Erythroblast (primary cell): ENCODE measurements at regions not wholly inside any gene's neighbourhood (a gene's known extent, or its start where the extent isn't known, plus 50 kb on each side); places are given as distances from the start of the nearest gene placed in this dataset.

Experiments used
- GATA1 ChIP-seq: IDR thresholded peaks from 2 replicates; pipeline ENCODE4 v1.6.1; 2011; ENCODE audit warnings: low read depth, mild to moderate bottlenecking, control low read depth, low read length, moderate library complexity
- POLR2A ChIP-seq: IDR thresholded peaks from 2 replicates; pipeline ENCODE4 v1.6.1; 2011; ENCODE audit warnings: mild to moderate bottlenecking, low read length

- TF ChIP-seq POLR2A = no peak
- no peak for TF ChIP-seq GATA1
Observed at GRCh38 chr4:64893205-64893604, 484.0 kb upstream of the TECRL start.
